ENCODE measurements at regions not wholly inside any gene's neighbourhood (a gene's known extent, or its start where the extent isn't known, plus 50 kb on each side); places are given as distances from the start of the nearest gene placed in this dataset.

DNA sequence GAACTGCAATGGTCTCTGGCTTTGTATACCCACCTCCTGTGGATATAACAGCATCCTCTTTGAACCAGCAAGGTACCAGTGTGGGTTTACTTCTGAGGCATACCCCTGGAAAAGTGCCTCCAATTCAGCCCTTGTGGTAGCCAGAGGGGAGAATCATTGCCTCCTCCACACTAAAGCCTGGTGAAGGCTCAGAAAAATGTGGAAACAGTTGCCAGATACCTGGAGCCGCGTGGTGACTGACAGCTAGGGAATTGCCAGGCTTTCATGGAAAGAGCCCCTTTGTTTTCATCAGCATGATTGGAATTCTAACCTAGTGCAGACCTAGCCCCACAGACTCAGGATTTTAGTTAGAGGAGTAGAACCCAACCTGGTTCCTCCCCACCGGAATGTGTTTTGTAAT lies 168.6 kb upstream of the KLF3 start:
- TF ChIP-seq, protein P1, sequence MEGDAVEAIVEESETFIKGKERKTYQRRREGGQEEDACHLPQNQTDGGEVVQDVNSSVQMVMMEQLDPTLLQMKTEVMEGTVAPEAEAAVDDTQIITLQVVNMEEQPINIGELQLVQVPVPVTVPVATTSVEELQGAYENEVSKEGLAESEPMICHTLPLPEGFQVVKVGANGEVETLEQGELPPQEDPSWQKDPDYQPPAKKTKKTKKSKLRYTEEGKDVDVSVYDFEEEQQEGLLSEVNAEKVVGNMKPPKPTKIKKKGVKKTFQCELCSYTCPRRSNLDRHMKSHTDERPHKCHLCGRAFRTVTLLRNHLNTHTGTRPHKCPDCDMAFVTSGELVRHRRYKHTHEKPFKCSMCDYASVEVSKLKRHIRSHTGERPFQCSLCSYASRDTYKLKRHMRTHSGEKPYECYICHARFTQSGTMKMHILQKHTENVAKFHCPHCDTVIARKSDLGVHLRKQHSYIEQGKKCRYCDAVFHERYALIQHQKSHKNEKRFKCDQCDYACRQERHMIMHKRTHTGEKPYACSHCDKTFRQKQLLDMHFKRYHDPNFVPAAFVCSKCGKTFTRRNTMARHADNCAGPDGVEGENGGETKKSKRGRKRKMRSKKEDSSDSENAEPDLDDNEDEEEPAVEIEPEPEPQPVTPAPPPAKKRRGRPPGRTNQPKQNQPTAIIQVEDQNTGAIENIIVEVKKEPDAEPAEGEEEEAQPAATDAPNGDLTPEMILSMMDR (IDR thresholded peaks at IDR 0.05 in 8 of 11, conservative IDR thresholded peaks at IDR 0.05 in 3 of 11): no peak
- TF ChIP-seq POLR2A (IDR thresholded peaks at IDR 0.05): no peak
- no peak for TF ChIP-seq POLR2AphosphoS5 (IDR thresholded peaks at IDR 0.05)

Measured in spleen (tissue), 7 donors.